ENCODE measurements at regions not wholly inside any gene's neighbourhood (a gene's known extent, or its start where the extent isn't known, plus 50 kb on each side); places are given as distances from the start of the nearest gene placed in this dataset.
"Not testable (repeated sequence)": the region's sequence is repeated elsewhere in the genome, so short reads cannot be mapped to it uniquely, and the experiment has no call there.

GRCh38 chr14:71460091-71460490 is 472.1 kb upstream of the RGS6 start:
- Histone ChIP-seq H3K9me3 (no peaks in the 10 kb centered on the region), H3K27ac (no peak overlapping the region), H3K27me3 (replicated peaks; ENCODE audit: insufficient read depth) (no peaks in the 10 kb centered on the region), H3K4me1 (replicated peaks) (no peaks in the 10 kb centered on the region), H3K36me3 (no peaks in the 10 kb centered on the region), H3K4me3 (no peak overlapping the region)
- TF ChIP-seq POLR2AphosphoS5 (IDR thresholded peaks at IDR 0.05) (no peak), POLR2A (IDR thresholded peaks at IDR 0.05) (no peak), CTCF (IDR thresholded peaks at IDR 0.05) (no peak)
- intact Hi-C loops (cut with DNase I) = no loop called here
- DNase-seq (ENCODE audit: low spot score) = no peak
- WGBS = 80% methylated on average over 6 of the region's 6 CpGs

- H3K4me3 ChIP-seq; H3K9me3 ChIP-seq; DNase-seq (ENCODE audit: low spot score); H3K4me1 ChIP-seq (replicated peaks); H3K27me3 ChIP-seq (replicated peaks; ENCODE audit: insufficient read depth); H3K36me3 ChIP-seq; intact Hi-C loops (cut with DNase I); H3K27ac ChIP-seq: not testable (repeated sequence)
- WGBS = 95% methylated on average over 2 of the region's 3 CpGs
These were observed 470.6 kb upstream of the RGS6 start for GRCh38 chr14:71461617-71462016.

- DNase-seq (ENCODE audit: low spot score) = no peak
- no peak overlapping the region for H3K27ac ChIP-seq
- H3K36me3 ChIP-seq = no peaks in the 10 kb centered on the region
- H3K4me1 ChIP-seq (replicated peaks) = no peaks in the 10 kb centered on the region
- no peak overlapping the region for H3K4me3 ChIP-seq
- TF ChIP-seq CTCF (IDR thresholded peaks at IDR 0.05) (no peak), POLR2AphosphoS5 (IDR thresholded peaks at IDR 0.05) (no peak), POLR2A (IDR thresholded peaks at IDR 0.05) (no peak)
- no peaks in the 10 kb centered on the region for H3K9me3 ChIP-seq
- intact Hi-C loops (cut with DNase I) = no loop called here
- H3K27me3 ChIP-seq (replicated peaks; ENCODE audit: insufficient read depth) = no peaks in the 10 kb centered on the region
These were observed 468.4 kb upstream of the RGS6 start for GRCh38 chr14:71463807-71464206.

- no peaks in the 10 kb centered on the region for H3K9me3 ChIP-seq
- no peaks in the 10 kb centered on the region for H3K4me1 ChIP-seq (replicated peaks)
- intact Hi-C loops (cut with DNase I) = no loop called here
- TF ChIP-seq POLR2A (IDR thresholded peaks at IDR 0.05) (no peak), POLR2AphosphoS5 (IDR thresholded peaks at IDR 0.05) (no peak), CTCF (IDR thresholded peaks at IDR 0.05) (no peak)
- WGBS = 98% methylated on average over 4 of the region's 4 CpGs
- DNase-seq (ENCODE audit: low spot score) = no peak
- no peaks in the 10 kb centered on the region for H3K27me3 ChIP-seq (replicated peaks; ENCODE audit: insufficient read depth)
- no peaks in the 10 kb centered on the region for H3K36me3 ChIP-seq
- no peak overlapping the region for H3K4me3 ChIP-seq
- H3K27ac ChIP-seq = no peak overlapping the region
These were observed 467.4 kb upstream of the RGS6 start for GRCh38 chr14:71464840-71465239.

- DNase-seq (ENCODE audit: low spot score) = no peak
- Histone ChIP-seq H3K27me3 (replicated peaks; ENCODE audit: insufficient read depth) (no peaks in the 10 kb centered on the region), H3K27ac (no peak overlapping the region), H3K4me3 (no peak overlapping the region), H3K36me3 (no peaks in the 10 kb centered on the region), H3K9me3 (no peaks in the 10 kb centered on the region), H3K4me1 (replicated peaks) (no peaks in the 10 kb centered on the region)
- 93% methylated on average over 2 of the region's 2 CpGs for WGBS
- no peak for TF ChIP-seq CTCF (IDR thresholded peaks at IDR 0.05)
- TF ChIP-seq POLR2AphosphoS5 (IDR thresholded peaks at IDR 0.05) = no peak
- no peak for TF ChIP-seq POLR2A (IDR thresholded peaks at IDR 0.05)
- intact Hi-C loops (cut with DNase I) = no loop called here
These were observed 466.9 kb upstream of the RGS6 start for GRCh38 chr14:71465316-71465715.

Data from prostate gland (tissue), 2 donors.